ENCODE measurements at regions not wholly inside any gene's neighbourhood (a gene's known extent, or its start where the extent isn't known, plus 50 kb on each side); places are given as distances from the start of the nearest gene placed in this dataset.

- TF ChIP-seq CTCF (optimal IDR thresholded peaks at IDR 0.05 in 1 of 3, IDR thresholded peaks at IDR 0.05 in 1 of 3, conservative IDR thresholded peaks at IDR 0.05 in 1 of 3; ENCODE audit: extremely low read depth in 1 of 3, insufficient read depth in 2 of 3, low read length in 3 of 3) (no peak), EZH2 (IDR thresholded peaks at IDR 0.05; ENCODE audit: low read length) (no peak)
Measured at GRCh38 chrX:82134378-82134777, 932.5 kb downstream of the SH3BGRL start.
